ENCODE measurements at regions not wholly inside any gene's neighbourhood (a gene's known extent, or its start where the extent isn't known, plus 50 kb on each side); places are given as distances from the start of the nearest gene placed in this dataset.

DNA sequence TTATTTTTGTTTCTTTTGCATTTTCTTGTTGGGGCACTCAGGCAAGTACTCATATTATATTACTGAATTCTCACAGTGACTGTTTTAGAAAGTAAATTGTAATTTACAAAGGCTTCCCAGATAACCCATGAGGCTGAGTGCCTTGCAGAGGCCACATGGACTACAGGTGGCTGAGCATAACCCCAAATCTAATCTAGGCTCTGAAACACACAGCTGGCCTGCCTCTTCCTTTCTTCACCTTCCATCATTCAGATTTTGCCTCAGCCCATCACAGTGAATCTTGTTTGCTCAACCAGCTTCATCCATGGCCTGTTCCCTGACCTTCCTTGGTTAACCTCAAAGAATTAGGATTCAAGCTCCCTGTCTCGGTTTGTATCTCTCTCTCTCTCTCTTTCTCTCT is 78.5 kb upstream of the PRDM11 start:
- DNase-seq: no peak

DNA sequence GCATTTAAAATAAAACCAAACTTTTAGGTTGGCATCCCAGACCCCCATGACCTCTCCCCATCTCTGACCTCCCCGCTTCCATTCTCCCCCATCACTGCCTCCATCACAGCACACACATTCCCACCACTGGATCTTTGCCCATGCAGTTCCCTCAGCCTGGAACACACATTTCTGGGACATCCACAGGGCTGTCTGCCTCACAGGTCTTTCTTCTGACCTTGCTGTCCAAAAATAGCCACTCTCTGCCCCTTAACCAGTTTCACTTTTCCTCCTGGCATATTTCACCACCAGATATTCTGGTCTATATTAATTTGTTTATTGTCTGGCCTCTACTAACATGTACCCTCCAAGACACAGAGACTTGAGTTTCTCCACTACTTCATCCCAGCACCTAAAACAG is 75.2 kb upstream of the PRDM11 start:
- DNase-seq: no peak

DNA sequence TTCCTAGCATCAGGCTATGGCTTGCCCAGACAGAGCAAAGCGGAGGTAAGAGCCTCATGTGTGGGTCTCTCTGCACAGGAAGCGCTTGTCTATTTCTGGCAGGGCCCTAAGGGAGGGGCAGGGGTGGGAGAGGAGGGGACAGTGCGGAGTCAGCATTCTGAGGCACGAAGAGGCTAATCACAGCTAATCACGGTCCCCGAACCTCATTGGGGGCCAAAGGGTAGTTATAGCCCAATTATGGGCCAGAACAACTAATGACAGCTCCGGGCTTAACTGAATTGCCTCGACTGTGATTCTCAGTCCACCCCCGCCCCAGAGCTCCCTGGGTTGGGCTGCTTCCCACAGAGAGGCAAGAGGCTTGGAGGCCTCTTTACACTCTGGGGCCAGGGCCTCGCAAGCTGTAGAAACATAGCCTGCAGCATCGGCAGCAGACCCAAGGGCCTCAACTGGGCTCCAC is 72.7 kb upstream of the PRDM11 start:
- no peak for DNase-seq

DNA sequence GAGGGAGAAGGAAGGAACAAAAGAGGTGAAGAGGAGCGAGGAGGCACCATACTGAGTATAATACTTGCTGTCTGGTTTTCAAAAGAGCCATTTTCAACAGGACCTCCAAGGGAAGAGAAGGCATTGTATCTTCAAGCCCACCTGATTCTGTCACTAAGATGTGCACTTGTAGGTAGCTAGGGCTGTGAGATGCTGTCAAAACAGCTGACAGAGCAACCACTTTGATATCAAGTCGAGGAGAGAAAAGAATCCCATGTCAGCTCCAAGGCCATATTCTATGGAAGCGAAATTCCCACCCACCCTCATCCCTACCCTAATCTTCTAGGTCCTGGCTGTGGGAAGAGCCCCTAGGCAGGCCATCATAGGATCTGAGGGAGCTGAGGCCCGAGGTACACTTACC is 70.9 kb upstream of the PRDM11 start:
- no peak for DNase-seq

DNA sequence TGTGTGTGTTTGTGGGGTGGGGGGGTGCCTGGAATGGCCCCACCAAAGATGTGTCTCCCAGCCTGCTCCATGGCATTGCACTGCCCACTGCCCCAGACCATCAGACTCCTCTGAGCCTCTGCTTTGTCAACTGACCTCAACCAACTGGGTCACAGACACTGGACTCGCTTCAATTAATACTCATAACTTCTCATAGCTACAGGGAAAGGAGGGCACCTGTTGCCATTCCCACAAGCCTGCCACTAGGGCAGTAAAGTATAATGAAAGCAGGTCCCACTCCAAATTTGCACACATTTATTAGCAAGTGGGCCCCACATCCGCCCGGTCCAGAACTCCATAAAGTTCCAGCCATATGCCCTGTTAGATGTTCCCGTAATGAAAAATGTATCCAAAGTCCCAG is 70.5 kb upstream of the PRDM11 start:
- no peak for DNase-seq

DNA sequence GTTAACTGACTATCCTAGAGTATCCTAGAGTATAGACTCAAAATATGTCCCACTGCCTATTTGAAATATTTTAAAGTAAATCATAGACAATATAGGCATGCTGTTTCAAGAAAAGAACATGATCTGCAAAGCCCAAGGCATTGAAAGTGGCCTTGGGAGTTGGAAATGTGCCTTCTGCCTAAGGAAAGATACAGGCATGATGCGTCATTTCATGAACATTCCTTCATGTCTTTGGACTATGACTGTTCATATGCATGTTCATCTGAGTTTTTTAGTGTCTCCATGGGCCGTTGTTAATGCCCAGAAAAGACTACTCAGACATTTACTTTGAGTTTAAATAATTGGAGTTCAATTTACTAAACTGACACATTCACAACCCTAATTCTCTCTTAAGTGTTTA is 69.7 kb upstream of the PRDM11 start:
- DNase-seq: no peak

DNA sequence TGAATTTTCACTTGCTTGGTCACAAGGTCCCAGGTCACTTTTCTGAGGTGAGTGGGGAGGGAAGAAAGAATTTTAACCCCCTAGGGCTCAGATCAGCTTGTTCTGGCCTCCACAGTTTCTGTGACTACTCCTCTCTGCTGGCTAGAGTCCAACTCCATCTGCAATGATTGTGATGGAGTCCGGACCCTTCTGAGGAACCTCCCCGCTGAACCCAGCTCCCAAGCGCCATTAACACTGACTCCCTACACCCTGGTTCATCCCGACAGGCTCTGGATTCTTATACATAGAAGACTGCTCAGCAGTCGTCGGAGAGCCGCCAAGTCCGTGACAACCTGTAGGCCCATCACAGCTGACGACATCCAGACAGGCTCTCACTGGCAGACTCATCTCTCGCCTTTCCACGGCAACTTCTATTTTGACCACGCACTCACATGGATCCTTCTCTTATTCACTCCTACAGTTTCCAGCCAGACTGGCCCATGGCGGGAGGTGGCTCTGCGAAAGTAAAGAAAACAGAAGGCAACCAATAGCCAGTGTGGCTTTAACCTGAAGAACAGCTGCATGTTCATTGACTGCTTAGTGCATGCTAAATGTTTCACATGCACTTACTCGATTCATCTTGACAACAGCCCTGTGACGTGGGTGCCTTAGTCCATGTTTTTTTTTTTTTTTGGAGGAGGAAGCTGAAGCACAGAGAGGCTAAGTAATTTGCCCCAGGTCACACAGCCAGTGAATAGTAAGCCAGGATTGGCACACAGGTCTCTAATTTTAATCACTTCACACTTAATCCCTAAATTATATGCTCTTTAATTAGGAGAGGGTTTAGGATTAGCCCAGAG is 68.0 kb upstream of the PRDM11 start:
- DNase-seq: no peak

DNA sequence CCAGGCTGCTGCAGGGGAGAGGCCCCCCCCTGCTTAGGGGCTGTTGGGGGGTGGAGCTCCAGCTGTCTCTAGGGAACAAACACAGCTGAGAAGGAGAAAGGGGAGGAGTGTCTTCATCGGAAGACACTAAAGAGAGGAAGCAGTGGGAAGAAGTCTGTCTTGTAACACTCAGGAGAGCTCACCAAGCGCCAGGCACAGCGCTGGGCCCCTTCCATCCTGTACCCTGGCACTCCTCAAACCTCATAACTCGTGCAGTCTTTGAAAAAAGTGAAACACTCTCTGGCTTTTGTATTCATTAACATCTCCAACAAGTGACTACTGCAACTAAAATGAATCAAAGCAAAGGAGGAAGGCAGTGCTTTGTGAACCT is 67.4 kb upstream of the PRDM11 start:
- DNase-seq: no peak

DNA sequence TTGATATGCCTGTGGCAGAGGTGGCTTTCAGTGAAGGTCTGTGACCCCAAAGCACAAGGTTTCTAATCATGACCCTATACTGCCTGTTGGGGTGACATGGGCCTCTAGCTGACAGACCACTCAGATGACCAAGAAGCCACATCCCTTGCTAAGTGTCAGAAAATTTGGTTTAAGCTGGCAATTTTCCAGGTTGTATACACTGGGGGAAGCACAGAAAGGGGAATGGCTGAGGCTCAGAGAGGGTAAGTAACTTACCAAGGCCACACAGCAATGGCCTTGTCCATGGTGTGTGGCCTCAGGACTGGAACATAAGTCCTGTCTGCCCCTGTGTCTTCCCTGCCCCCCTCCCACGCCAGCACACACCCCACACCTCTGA is 66.9 kb upstream of the PRDM11 start:
- DNase-seq: no peak

DNA sequence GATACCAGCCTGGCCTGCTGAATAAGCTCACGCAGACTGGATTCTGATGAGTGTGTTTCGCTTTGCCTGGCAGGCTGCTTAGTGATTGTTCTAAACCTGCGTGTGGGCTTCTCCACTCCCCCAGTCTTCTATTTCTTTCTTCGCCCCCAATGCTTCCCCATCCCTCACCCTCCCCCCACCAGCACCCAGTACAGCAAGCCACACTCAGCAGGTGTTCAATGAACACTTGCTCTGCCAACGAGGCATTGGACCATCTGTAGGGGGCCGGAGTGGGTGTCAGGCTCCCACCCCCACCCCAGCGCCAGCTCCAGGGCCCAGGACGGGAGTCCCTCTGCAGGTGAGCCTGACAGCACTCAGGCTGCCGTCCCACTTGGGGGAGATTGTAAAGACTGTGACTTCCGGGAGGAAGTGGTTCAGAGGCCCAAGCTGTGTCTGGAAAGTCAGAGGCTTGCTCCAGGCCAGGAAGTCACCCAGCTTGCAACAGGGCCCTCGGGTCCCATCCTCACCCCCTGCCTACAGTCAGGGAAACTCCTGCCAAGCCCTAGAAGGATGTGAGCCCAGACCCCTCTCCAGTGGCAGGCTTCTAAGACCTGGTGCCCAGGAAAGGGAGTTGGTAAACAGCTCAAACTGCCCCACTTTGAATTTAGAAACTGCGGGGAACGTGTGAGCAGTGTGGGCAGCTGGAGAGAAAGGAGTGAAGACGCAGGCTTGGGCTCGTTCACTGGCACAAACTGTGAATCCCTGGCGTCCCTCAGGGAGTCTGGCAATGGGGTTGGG is 66.3 kb upstream of the PRDM11 start:
- DNase-seq: peak; percentile 66

DNA sequence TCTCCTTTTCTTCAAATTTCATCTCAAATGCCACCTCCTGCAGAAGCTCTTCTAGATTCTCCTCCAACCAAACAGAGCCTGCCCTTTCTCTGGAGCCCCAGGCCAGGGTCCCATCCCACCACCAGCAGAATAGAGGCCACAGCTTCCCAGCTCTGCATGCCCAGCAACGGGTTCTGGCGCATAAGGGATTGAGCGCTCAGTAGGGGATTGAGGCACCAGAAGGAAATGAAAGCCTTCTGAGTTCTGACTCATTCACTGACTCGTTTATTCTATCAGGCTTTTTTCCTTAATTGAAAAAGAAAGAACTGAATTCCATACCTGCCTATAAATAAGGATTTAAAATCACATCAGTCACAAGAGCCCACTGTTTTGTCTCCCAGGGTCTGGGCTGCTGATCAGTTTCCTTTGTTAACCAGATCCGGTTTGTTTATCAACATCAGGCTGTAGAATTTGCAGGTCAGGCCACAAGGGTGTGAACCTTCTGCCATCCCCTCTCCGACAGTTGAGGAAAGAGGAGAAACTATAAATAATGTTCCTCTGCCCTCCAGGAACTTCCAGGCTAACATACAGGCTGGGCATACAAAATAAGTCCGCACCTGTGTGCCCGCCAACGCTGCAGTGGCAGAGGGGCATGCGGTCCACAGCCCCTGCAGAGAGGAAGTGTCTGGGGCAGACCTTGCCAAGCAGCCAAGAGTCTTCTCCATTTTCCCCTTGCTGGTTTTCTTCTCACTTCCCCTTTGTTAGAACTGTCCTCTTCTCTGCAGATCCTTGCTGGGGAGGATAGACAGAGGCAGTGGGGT is 63.5 kb upstream of the PRDM11 start:
- DNase-seq: peak; percentile 41

DNA sequence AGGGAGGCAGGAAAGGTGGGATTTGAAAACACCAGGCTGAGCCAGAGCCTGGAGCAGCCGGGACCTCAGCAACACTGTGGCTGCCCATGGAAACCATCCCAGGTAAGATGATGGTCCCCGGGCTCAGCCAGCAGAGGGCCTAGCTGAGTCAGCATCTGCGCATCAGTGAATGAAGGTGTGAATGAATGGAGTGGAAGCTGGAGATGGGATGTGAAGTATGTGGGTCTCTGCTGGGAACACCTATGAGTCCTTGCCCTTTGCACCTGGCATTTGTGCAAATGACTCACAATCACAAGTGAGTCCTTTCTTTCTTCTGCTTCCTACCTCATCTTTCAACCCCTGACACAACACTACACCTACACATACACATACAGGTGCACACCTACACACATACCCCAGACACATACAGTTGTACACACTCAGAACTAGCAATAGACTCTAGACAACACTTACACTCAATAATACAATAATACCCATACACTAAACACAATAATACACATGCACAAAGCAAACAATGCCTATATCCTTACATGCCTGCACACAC is 62.8 kb upstream of the PRDM11 start:
- no peak for DNase-seq

DNA sequence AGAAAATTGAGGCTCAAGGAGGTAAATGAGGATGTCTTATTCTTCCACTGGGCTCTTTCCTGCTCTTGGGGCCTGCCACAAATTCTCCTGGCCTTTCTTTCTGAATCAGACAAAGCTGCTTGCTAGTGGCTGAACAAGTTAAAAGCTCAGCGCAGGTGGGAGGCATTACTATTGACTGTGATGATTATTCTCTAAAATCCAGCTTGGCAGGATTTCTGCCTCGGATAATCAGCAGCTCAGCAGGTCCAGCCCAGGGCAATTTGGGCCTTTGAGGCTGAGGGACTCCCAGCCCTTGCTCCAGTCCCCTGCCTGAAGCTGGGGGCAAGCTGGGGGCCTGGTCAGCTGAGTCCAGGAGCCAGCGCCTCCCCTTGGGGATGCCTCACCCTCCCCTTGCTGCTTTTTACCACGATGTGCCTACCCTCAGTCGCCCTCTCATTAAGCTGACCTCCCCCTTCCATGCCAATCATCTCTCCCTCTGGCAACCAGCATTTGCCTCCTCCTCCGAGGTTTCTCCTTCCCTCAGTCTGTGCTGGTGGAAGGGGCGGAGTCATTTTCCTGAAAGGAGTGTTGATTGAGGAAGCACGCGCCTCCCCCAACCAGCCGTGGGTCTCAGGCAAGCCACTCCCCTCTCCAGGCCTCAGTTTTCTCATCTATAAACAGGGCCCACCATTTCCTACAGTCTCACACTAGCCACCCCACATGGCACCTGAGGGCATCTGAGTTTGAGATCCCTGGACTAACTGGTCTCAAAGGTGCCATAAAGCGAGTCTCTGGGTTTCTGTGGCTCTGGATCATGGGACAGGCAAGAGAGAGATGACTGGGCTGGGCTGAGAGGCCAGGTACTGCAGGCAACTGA is 60.6 kb upstream of the PRDM11 start:
- DNase-seq: no peak

DNA sequence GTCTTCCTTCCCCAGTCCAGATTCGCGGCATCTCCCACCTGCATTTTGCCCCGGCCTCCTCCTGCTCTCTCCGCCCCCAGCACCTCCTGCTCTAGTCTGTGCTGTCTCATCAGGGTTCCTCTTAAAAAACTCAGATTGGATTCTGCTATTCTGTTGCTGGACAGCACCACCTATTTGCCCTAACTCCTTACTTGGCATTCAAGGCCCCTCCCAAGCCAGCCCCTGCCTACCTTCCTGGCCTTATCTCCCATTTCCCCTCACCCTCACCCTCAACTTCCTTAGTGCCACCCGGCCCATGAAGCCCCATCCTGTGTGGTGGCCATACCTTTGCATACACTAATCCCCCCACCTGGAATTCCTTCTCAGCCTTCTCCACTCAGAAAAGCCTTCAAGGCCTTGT is 59.9 kb upstream of the PRDM11 start:
- no peak for DNase-seq

DNA sequence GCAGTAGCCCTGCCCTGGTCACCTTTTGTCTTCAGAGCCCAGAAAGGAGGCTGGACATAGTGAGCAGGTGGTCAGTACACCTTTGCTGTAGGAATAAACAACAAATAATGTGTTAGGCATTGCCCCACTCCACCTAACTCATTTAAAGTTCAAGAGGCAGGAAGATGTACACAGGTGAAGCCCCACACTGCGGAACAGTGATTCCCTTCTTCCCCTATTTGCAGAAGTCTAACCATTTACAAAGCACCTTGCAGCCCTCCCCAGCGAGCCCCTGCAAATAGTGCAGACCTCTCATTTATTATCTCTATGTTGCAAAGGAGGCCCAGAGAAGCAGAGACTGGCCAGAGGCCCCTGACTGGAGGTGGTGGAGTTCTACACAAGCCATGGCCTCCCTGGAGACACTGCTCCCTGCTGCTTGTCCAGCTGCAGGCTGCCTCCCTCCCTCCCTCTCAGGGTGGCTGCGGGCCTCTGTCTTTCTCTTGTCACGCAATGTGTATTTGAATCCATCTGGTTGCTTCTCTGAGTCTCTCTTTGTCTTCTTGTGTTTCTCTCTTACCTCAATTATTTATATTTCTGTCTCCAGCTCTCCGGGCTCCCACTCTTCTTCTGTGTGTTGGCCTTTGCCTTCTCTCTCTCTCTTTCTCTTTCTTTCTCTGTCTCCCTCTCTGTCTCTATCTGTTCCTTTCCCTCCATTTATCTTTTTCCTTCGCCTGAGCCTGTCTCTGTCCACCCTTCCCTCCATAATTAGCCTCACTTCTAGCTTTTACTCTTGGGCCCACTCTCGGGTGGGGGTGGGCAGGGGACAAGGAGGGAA is 59.1 kb upstream of the PRDM11 start:
- DNase-seq: no peak

DNA sequence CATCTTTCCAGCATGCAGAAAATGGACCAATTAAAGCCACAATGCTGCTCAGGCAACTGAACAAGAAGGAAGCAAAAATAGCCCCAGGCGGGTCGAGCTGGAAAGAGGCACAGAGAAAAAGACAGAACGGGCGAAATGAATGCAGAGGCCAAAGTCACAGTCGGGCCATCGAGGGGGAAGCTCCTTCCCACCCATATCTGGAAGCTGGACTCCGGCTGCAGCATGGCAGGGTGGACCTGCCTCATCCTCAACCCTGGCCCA is 58.6 kb upstream of the PRDM11 start:
- DNase-seq: no peak

DNA sequence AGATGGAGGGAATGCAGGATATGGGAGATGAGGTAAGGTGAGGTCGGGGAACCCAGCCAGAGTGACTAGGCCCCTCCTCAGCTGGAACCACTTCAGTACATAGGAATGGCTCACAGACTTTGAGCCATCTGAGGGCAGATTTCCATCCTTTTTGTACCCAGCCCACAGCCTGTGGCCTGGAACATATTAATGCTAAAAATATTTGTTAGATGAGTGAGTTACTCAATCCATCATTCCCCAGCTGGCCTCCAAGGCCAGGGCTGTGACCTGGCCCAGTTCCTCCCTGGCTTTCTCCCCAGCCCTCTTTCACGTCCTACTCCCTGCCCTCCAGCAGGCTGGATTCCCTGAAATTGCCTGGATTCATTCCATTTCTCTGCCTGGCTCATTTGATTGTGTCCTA is 57.2 kb upstream of the PRDM11 start:
- no peak for DNase-seq

DNA sequence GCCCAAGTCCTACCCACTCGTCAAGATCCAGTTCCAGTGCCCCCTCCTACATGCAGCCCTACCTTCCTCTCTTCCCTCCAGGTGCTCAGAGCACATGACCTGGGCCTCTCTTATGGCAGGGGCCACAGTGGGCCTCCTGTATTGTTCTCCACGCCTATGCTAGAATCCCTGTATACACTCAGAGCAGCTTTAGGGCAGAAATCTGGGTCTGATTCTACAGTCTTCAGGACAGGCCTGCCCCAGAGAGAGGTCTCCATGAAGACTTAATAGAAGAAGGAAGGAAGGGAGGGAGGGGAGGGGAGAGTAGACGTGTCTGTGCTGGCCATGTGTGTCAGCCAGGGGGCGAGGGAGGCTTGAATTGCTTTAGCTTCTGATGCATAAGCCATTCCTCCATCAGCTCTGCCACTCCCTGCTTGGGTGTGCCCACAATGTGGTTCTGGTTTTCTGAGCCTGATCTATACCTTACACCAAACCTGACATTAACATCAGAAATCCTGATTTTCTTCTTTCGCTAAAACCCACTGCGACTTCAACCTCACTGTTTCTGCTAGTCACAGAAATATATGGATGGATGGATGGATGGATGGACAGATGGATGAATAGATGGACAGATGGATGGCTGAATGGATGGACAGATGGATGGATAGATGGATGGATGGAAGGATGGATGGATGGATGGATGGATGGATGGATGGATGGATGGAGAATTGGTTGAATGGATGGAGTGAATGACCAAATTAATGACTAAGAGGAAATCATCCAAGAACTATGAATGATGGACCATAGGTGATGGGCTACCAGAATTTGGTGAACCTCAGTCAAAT is 56.6 kb upstream of the PRDM11 start:
- DNase-seq: no peak

DNA sequence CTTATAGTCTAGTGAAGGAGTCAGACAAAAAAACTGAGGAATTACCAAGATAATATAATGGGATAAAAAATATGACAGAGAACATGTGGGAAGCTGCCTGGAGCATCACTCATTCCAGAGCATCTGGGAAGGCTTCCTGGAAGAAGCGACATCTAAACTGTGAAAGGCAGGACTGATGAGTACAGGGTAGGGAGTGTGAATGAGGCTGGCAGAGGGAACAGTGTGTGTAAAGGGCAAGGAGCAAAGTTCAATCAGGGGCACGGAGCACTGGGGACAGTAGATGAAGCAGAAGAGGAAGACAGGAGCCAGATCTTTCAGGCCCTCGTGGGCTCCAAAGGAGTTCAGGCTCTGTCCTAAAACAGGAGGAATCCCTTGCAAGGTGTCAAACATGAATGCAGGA is 55.8 kb upstream of the PRDM11 start:
- DNase-seq: no peak

DNA sequence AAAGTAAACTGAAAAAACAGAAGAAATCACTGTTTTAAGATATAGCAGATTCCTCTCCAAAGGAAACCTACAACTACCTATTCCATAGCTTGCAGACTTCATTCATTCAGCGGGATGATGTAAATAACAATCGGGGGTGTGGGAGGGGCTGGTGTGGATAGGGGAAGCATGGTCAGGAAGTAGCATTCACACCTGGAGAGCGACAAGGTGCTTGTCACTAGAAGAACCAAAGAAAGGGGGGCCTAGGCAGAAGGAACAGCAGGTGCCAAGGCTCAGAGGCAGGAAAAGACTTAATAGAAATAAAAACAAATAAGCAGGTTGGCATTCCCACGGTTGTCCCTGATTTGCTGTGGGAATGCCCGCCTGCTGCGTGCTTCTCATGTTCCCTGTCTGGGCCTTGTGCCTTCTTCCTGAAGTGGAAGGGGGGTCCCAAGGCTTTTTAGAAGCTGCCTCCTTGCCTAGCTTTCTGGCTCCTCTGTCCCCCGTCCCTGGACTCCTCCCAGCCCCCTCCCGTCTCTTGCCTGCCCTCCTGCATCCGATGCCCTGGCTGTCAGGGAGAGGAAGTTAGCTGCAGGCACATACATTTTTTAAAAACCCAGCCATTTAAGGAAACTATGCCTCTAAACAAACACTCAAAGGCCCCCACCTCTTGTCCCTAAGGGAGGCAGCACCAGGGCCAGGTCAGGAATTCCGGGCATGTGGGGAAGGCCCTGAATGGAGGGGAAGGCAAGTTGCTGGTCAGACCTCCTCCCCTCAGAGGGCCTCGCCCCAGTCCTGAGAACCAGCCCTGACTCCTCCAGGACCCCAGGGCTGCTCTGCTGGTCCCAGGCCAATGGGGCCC is 54.7 kb upstream of the PRDM11 start:
- DNase-seq: no peak
